ENCODE measurements at regions not wholly inside any gene's neighbourhood (a gene's known extent, or its start where the extent isn't known, plus 50 kb on each side); places are given as distances from the start of the nearest gene placed in this dataset.
"Not testable (repeated sequence)": the region's sequence is repeated elsewhere in the genome, so short reads cannot be mapped to it uniquely, and the experiment has no call there.

- no peaks in the 10 kb centered on the region for H3K9me3 Mint-ChIP-seq (ENCODE audit: unreplicated experiment)
- no peak overlapping the region for H3K27ac Mint-ChIP-seq (ENCODE audit: unreplicated experiment)
- no peak overlapping the region for H3K4me3 Mint-ChIP-seq (ENCODE audit: unreplicated experiment)
- no peaks in the 10 kb centered on the region for H3K4me1 Mint-ChIP-seq (ENCODE audit: unreplicated experiment)
- no peak for TF ChIP-seq CTCF (IDR thresholded peaks at IDR 0.05; ENCODE audit: unreplicated experiment)
- H3K27me3 Mint-ChIP-seq (ENCODE audit: unreplicated experiment): peaks cover 4% of the 10 kb centered on the region
- DNase-seq (ENCODE audit: low spot score): no peak
- no peaks in the 10 kb centered on the region for H3K36me3 Mint-ChIP-seq (ENCODE audit: low read depth, unreplicated experiment)
These were observed 114.6 kb upstream of the MAP1LC3B2 start for GRCh38 chr12:116444590-116444943.

GRCh38 chr12:116448165-116448739 is 110.9 kb upstream of the MAP1LC3B2 start:
- Mint-ChIP-seq H3K27me3 (ENCODE audit: unreplicated experiment) (peaks cover 4% of the 10 kb centered on the region), H3K4me1 (ENCODE audit: unreplicated experiment) (no peaks in the 10 kb centered on the region), H3K27ac (ENCODE audit: unreplicated experiment) (no peak overlapping the region), H3K36me3 (ENCODE audit: low read depth, unreplicated experiment) (no peaks in the 10 kb centered on the region), H3K4me3 (ENCODE audit: unreplicated experiment) (no peak overlapping the region), H3K9me3 (ENCODE audit: unreplicated experiment) (no peaks in the 10 kb centered on the region)
- no peak for DNase-seq (ENCODE audit: low spot score)
- TF ChIP-seq CTCF (IDR thresholded peaks at IDR 0.05; ENCODE audit: unreplicated experiment): no peak

- no peak for DNase-seq (ENCODE audit: low spot score)
- Mint-ChIP-seq H3K27me3 (ENCODE audit: unreplicated experiment) (no peaks in the 10 kb centered on the region), H3K4me1 (ENCODE audit: unreplicated experiment) (peaks cover 9% of the 10 kb centered on the region), H3K27ac (ENCODE audit: unreplicated experiment) (no peak overlapping the region), H3K9me3 (ENCODE audit: unreplicated experiment) (no peaks in the 10 kb centered on the region), H3K4me3 (ENCODE audit: unreplicated experiment) (no peak overlapping the region), H3K36me3 (ENCODE audit: low read depth, unreplicated experiment) (no peaks in the 10 kb centered on the region)
- TF ChIP-seq CTCF (IDR thresholded peaks at IDR 0.05; ENCODE audit: unreplicated experiment): no peak
These were observed 108.7 kb upstream of the MAP1LC3B2 start for GRCh38 chr12:116450406-116450910.

- H3K4me3 Mint-ChIP-seq (ENCODE audit: unreplicated experiment); H3K27ac Mint-ChIP-seq (ENCODE audit: unreplicated experiment); H3K9me3 Mint-ChIP-seq (ENCODE audit: unreplicated experiment); DNase-seq (ENCODE audit: low spot score); H3K27me3 Mint-ChIP-seq (ENCODE audit: unreplicated experiment); H3K36me3 Mint-ChIP-seq (ENCODE audit: low read depth, unreplicated experiment): not testable (repeated sequence)
- peaks cover 18% of the 10 kb centered on the region for H3K4me1 Mint-ChIP-seq (ENCODE audit: unreplicated experiment)
These were observed 106.2 kb upstream of the MAP1LC3B2 start for GRCh38 chr12:116452975-116453374.

- Mint-ChIP-seq H3K4me1 (ENCODE audit: unreplicated experiment) (peaks cover 18% of the 10 kb centered on the region), H3K27me3 (ENCODE audit: unreplicated experiment) (peaks cover 5% of the 10 kb centered on the region), H3K9me3 (ENCODE audit: unreplicated experiment) (no peaks in the 10 kb centered on the region), H3K36me3 (ENCODE audit: low read depth, unreplicated experiment) (no peaks in the 10 kb centered on the region), H3K27ac (ENCODE audit: unreplicated experiment) (no peak overlapping the region), H3K4me3 (ENCODE audit: unreplicated experiment) (no peak overlapping the region)
- DNase-seq (ENCODE audit: low spot score): no peak
- TF ChIP-seq CTCF (IDR thresholded peaks at IDR 0.05; ENCODE audit: unreplicated experiment): no peak
These were observed 105.5 kb upstream of the MAP1LC3B2 start for GRCh38 chr12:116453631-116454030.

All from endothelial cell (in vitro differentiated cells).